ENCODE measurements at regions not wholly inside any gene's neighbourhood (a gene's known extent, or its start where the extent isn't known, plus 50 kb on each side); places are given as distances from the start of the nearest gene placed in this dataset.

DNA sequence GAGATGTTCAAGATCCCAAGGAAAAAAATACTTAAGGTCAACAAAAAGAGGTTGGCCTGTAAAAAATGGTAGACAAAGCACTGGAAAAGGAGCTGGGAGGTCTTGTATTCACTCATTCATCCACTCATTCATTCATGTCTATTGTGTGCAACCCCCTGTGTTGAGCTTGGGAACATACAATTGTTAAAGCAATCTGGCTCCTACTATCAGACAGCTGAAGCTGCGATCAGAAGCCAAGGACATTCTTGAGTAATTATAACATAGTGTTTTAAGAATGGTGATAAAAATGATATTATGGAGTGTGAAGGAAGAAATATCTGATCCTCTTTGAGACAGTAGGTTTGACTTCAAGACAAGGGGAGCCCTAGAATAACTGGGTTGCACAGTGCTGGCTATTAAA, 693.4 kb downstream of the TOX3 start:
- Histone ChIP-seq H3K4me3 (no peak overlapping the region), H3K27ac (no peak overlapping the region), H3K27me3 (replicated peaks in 1 of 7) (no peaks in the 10 kb centered on the region), H3K4me1 (no peaks in the 10 kb centered on the region), H3K9me3 (peaks cover 0 to 15% (median 5%) of the 10 kb centered on the region in 8 donors), H3K36me3 (no peaks in the 10 kb centered on the region)
- TF ChIP-seq POLR2AphosphoS5 (IDR thresholded peaks at IDR 0.05), result no peak
- TF ChIP-seq, protein P1, sequence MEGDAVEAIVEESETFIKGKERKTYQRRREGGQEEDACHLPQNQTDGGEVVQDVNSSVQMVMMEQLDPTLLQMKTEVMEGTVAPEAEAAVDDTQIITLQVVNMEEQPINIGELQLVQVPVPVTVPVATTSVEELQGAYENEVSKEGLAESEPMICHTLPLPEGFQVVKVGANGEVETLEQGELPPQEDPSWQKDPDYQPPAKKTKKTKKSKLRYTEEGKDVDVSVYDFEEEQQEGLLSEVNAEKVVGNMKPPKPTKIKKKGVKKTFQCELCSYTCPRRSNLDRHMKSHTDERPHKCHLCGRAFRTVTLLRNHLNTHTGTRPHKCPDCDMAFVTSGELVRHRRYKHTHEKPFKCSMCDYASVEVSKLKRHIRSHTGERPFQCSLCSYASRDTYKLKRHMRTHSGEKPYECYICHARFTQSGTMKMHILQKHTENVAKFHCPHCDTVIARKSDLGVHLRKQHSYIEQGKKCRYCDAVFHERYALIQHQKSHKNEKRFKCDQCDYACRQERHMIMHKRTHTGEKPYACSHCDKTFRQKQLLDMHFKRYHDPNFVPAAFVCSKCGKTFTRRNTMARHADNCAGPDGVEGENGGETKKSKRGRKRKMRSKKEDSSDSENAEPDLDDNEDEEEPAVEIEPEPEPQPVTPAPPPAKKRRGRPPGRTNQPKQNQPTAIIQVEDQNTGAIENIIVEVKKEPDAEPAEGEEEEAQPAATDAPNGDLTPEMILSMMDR (IDR thresholded peaks at IDR 0.05 in 8 of 11, conservative IDR thresholded peaks at IDR 0.05 in 3 of 11), result no peak
- no peak for TF ChIP-seq POLR2A (IDR thresholded peaks at IDR 0.05)
- no peak for DNase-seq
- intact Hi-C loops (cut with DNase I; ENCODE audit: low total_unique reads), result no loop called here
- WGBS, 5 donors, result 70 to 97% (median 81%) methylated on average over 1 of the region's 1 CpG

DNA sequence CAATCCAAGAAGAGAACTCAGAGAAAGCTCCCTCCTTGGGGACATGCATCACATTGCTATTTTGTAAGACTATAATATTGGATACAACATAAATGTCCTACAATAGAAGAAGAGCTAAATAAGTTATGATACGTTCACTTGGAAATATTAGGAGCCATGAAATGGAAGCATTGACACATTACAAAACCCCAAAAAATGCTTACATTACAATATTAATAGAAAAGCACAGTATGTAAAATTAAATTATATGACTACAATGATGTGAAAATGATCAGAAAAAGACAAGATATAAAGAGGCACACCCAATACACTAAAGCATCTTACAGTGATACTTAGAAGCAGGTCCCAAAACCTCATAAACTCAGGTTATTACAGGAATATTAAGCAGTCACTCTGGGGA, 694.1 kb downstream of the TOX3 start:
- intact Hi-C loops (cut with DNase I; ENCODE audit: low total_unique reads), result no loop called here
- WGBS, 5 donors, result 85 to 97% (median 90%) methylated on average over 1 of the region's 1 CpG

DNA sequence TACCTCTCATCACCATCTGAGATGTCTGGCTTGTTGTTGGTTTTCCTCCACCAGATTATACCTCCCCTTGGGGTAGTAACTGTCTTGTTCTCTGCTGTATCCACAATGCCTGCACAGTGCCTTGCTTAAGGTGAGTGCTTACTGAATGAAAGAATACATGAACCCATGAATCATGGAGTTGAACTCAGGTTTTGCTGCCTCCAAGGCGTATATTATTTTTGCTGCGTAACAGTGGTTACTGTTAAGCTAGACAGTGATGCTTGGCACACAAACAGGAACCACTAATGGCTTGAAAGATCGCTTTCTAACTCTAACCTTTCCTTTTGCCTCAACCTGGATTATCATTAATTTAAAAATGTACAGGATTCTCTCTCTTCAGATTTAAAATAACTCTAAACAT, 695.8 kb downstream of the TOX3 start:
- H3K27ac ChIP-seq, result no peak overlapping the region
- intact Hi-C loops (cut with DNase I; ENCODE audit: low total_unique reads), result no loop called here
- no peak for DNase-seq
- no peaks in the 10 kb centered on the region for H3K4me1 ChIP-seq
- H3K27me3 ChIP-seq (replicated peaks in 1 of 7), result no peaks in the 10 kb centered on the region
- no peak overlapping the region for H3K4me3 ChIP-seq
- TF ChIP-seq POLR2A (IDR thresholded peaks at IDR 0.05), result no peak
- TF ChIP-seq POLR2AphosphoS5 (IDR thresholded peaks at IDR 0.05), result no peak
- TF ChIP-seq, protein P1 (IDR thresholded peaks at IDR 0.05 in 8 of 11, conservative IDR thresholded peaks at IDR 0.05 in 3 of 11), result no peak
- H3K36me3 ChIP-seq, result no peaks in the 10 kb centered on the region
- 85 to 90% (median 88%) methylated on average over 3 of the region's 3 CpGs for WGBS, 5 donors
- H3K9me3 ChIP-seq, result peaks cover 0 to 15% (median 5%) of the 10 kb centered on the region in 8 donors

More for the DNA sequence above, 694.1 kb downstream of the TOX3 start:
- Histone ChIP-seq H3K27me3 (replicated peaks in 1 of 7) (no peaks in the 10 kb centered on the region), H3K4me1 (no peaks in the 10 kb centered on the region), H3K4me3 (no peak overlapping the region), H3K27ac (no peak overlapping the region), H3K9me3 (peaks cover 0 to 15% (median 5%) of the 10 kb centered on the region in 8 donors), H3K36me3 (no peaks in the 10 kb centered on the region)
- no peak for DNase-seq
- TF ChIP-seq POLR2A (IDR thresholded peaks at IDR 0.05) (no peak), POLR2AphosphoS5 (IDR thresholded peaks at IDR 0.05) (no peak)
- TF ChIP-seq, protein P1 (IDR thresholded peaks at IDR 0.05 in 8 of 11, conservative IDR thresholded peaks at IDR 0.05 in 3 of 11), result no peak

DNA sequence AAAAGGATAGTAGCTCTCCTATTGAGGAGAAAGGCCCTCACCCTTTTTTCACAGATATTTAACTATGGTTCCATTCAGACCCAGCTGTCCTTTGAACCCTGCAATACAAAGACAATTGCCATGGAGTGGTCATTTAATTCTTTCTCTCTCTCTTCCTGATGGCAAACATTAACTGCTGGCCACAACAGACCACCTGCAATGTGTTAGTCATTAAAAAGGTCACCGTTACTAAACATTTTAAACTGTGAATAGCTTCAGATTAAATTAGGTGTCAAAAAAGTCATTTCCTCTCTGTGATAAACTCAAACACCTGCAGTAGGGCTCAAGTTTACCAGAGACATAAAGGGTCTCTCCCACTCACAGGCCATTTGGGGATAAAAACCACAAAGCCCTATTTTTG, 697.2 kb downstream of the TOX3 start:
- Histone ChIP-seq H3K9me3 (peaks cover 0 to 15% (median 5%) of the 10 kb centered on the region in 8 donors), H3K27ac (no peak overlapping the region)
- 48 to 73% (median 64%) methylated on average over 1 of the region's 1 CpG for WGBS, 5 donors

More for the DNA sequence above, 697.2 kb downstream of the TOX3 start:
- Histone ChIP-seq H3K27me3 (replicated peaks in 1 of 7) (no peaks in the 10 kb centered on the region), H3K4me3 (no peak overlapping the region), H3K36me3 (no peaks in the 10 kb centered on the region), H3K4me1 (no peaks in the 10 kb centered on the region)
- TF ChIP-seq POLR2AphosphoS5 (IDR thresholded peaks at IDR 0.05) (no peak), POLR2A (IDR thresholded peaks at IDR 0.05) (no peak)
- TF ChIP-seq, protein P1 (IDR thresholded peaks at IDR 0.05 in 8 of 11, conservative IDR thresholded peaks at IDR 0.05 in 3 of 11), result no peak
- no peak for DNase-seq
- intact Hi-C loops (cut with DNase I; ENCODE audit: low total_unique reads), result no loop called here
